ENCODE measurements at regions not wholly inside any gene's neighbourhood (a gene's known extent, or its start where the extent isn't known, plus 50 kb on each side); places are given as distances from the start of the nearest gene placed in this dataset.

GRCh38 chr11:70542811-70543210 lies 144.5 kb downstream of the CTTN start:
- no peak for TF ChIP-seq POLR2A (IDR thresholded peaks at IDR 0.05)
- TF ChIP-seq, protein P1, sequence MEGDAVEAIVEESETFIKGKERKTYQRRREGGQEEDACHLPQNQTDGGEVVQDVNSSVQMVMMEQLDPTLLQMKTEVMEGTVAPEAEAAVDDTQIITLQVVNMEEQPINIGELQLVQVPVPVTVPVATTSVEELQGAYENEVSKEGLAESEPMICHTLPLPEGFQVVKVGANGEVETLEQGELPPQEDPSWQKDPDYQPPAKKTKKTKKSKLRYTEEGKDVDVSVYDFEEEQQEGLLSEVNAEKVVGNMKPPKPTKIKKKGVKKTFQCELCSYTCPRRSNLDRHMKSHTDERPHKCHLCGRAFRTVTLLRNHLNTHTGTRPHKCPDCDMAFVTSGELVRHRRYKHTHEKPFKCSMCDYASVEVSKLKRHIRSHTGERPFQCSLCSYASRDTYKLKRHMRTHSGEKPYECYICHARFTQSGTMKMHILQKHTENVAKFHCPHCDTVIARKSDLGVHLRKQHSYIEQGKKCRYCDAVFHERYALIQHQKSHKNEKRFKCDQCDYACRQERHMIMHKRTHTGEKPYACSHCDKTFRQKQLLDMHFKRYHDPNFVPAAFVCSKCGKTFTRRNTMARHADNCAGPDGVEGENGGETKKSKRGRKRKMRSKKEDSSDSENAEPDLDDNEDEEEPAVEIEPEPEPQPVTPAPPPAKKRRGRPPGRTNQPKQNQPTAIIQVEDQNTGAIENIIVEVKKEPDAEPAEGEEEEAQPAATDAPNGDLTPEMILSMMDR (IDR thresholded peaks at IDR 0.05) = no peak
